H1 (cell line): ENCODE measurements at regions not wholly inside any gene's neighbourhood (a gene's known extent, or its start where the extent isn't known, plus 50 kb on each side); places are given as distances from the start of the nearest gene placed in this dataset.

ENCODE experiments used
- CTCF ChIP-seq, 3 experiments: IDR thresholded peaks; 1 replicate in 2 of 3; 2 replicates in 1 of 3; pipeline versions ENCODE4 v1.5.1 to v1.6.1; 2011; ENCODE audit warnings: low read length in 3 of 3, mild to moderate bottlenecking in 3 of 3, inconsistent platforms in 2 of 3, low read depth in 1 of 3, moderate library complexity in 1 of 3; ENCODE audit not compliant: insufficient read depth in 1 of 3; ENCODE audit errors: control extremely low read depth in 1 of 3
- SIN3A ChIP-seq, 2 experiments: IDR thresholded peaks in 1 of 2; conservative IDR thresholded peaks in 1 of 2; 2 replicates each; pipeline ENCODE4 v1.6.1; 2011 to 2012; ENCODE audit warnings: low read length in 2 of 2, improper control_type of control experiment in 1 of 2, low read depth in 1 of 2, mild to moderate bottlenecking in 1 of 2

GRCh38 chr11:119909077-119909476 is 180.1 kb upstream of the NECTIN1 start (continued):
- no peak for TF ChIP-seq CTCF (IDR thresholded peaks at IDR 0.05; ENCODE audit: control extremely low read depth in 1 of 3, insufficient read depth in 1 of 3, low read depth in 1 of 3, low read length in 3 of 3)
- TF ChIP-seq SIN3A (conservative IDR thresholded peaks at IDR 0.05 in 1 of 2, IDR thresholded peaks at IDR 0.05 in 1 of 2; ENCODE audit: low read depth in 1 of 2, low read length in 2 of 2): no peak
